ENCODE measurements at regions not wholly inside any gene's neighbourhood (a gene's known extent, or its start where the extent isn't known, plus 50 kb on each side); places are given as distances from the start of the nearest gene placed in this dataset.

- H3K4me3 ChIP-seq (ENCODE audit: low read depth, low read length), result no peak overlapping the region
- peak; percentile 38 for TF ChIP-seq CTCF (conservative IDR thresholded peaks at IDR 0.05; ENCODE audit: low read depth, low read length)
- no peak for DNase-seq (ENCODE audit: low read depth)
Observed at GRCh38 chr3:87900061-87900460, 158.7 kb downstream of the CGGBP1 start.

- no peak for TF ChIP-seq CTCF (conservative IDR thresholded peaks at IDR 0.05; ENCODE audit: low read depth, low read length)
- H3K4me3 ChIP-seq (ENCODE audit: low read depth, low read length), result no peak overlapping the region
- no peak for DNase-seq (ENCODE audit: low read depth)
Observed at GRCh38 chr3:87898971-87899370, 159.8 kb downstream of the CGGBP1 start.

GRCh38 chr3:87895983-87896382 lies 162.8 kb downstream of the CGGBP1 start:
- no peak for TF ChIP-seq CTCF (conservative IDR thresholded peaks at IDR 0.05; ENCODE audit: low read depth, low read length)
- H3K4me3 ChIP-seq (ENCODE audit: low read depth, low read length), result no peak overlapping the region
- DNase-seq (ENCODE audit: low read depth), result no peak

GRCh38 chr3:87873136-87873535 lies 185.7 kb downstream of the CGGBP1 start:
- no peak for DNase-seq (ENCODE audit: low read depth)
- TF ChIP-seq CTCF (conservative IDR thresholded peaks at IDR 0.05; ENCODE audit: low read depth, low read length), result no peak
- no peak overlapping the region for H3K4me3 ChIP-seq (ENCODE audit: low read depth, low read length)

- no peak for DNase-seq (ENCODE audit: low read depth)
Observed at GRCh38 chr3:87867001-87867400, 191.8 kb downstream of the CGGBP1 start.

GRCh38 chr3:87856126-87856525 lies 202.7 kb downstream of the CGGBP1 start:
- H3K4me3 ChIP-seq (ENCODE audit: low read depth, low read length), result no peak overlapping the region
- DNase-seq (ENCODE audit: low read depth), result no peak
- TF ChIP-seq CTCF (conservative IDR thresholded peaks at IDR 0.05; ENCODE audit: low read depth, low read length), result no peak

More at GRCh38 chr3:87867001-87867400, 191.8 kb downstream of the CGGBP1 start:
- H3K4me3 ChIP-seq (ENCODE audit: low read depth, low read length), result no peak overlapping the region
- TF ChIP-seq CTCF (conservative IDR thresholded peaks at IDR 0.05; ENCODE audit: low read depth, low read length), result no peak

GRCh38 chr3:87855616-87856015 lies 203.2 kb downstream of the CGGBP1 start:
- no peak for DNase-seq (ENCODE audit: low read depth)
- H3K4me3 ChIP-seq (ENCODE audit: low read depth, low read length), result no peak overlapping the region
- no peak for TF ChIP-seq CTCF (conservative IDR thresholded peaks at IDR 0.05; ENCODE audit: low read depth, low read length)

Measured in epithelial cell of proximal tubule (primary cell).